Activated CD8-positive, alpha-beta T cell treated with anti-CD3 and anti-CD28 coated beads, Interleukin-2, amount 10 ng/mL, durations not matched to agents 7 days and 5 days (primary cell): ENCODE measurements at regions not wholly inside any gene's neighbourhood (a gene's known extent, or its start where the extent isn't known, plus 50 kb on each side); places are given as distances from the start of the nearest gene placed in this dataset.

Source experiments
- ATAC-seq: fragments of 150-1000 bp; cut with Tn5 transposase; one replicate; pipeline ENCODE4 v1.10.0; 2021; ENCODE audit warnings: moderate library complexity
- CTCF ChIA-PET: fragments of 350-600 bp; sonication (Branson Sonifier 250); formaldehyde crosslinking; loops from one replicate; lab custom pipeline; 2021; ENCODE audit warnings: antibody characterized with exemption; lab: Charles Lee
- POLR2A ChIA-PET: fragments of 350-600 bp; sonication (Branson Sonifier 250); formaldehyde crosslinking; loops from one replicate; lab custom pipeline; 2021; ENCODE audit warnings: antibody characterized with exemption; lab: Charles Lee
- DNase-seq: peaks from one replicate; pipeline ENCODE4 v3.0.0-alpha.2; 2020
- H3K27ac Mint-ChIP-seq: one replicate; pipeline ENCODE4 v1.8.0; 2021; ENCODE audit warnings: mild to moderate bottlenecking, mixed read lengths
- H3K27me3 Mint-ChIP-seq: one replicate; pipeline ENCODE4 v1.8.0; 2021; ENCODE audit warnings: low read depth, mixed read lengths
- H3K36me3 Mint-ChIP-seq: one replicate; pipeline ENCODE4 v1.8.0; 2021; ENCODE audit warnings: low read depth, mixed read lengths
- H3K4me1 Mint-ChIP-seq: one replicate; pipeline ENCODE4 v1.8.0; 2021; ENCODE audit warnings: low read depth, mixed read lengths
- H3K4me3 Mint-ChIP-seq: one replicate; pipeline ENCODE4 v1.8.0; 2021; ENCODE audit warnings: mild to moderate bottlenecking, mixed read lengths
- H3K9me3 Mint-ChIP-seq: one replicate; pipeline ENCODE4 v1.8.0; 2022; ENCODE audit warnings: mixed read lengths; ENCODE audit not compliant: insufficient read depth

DNA sequence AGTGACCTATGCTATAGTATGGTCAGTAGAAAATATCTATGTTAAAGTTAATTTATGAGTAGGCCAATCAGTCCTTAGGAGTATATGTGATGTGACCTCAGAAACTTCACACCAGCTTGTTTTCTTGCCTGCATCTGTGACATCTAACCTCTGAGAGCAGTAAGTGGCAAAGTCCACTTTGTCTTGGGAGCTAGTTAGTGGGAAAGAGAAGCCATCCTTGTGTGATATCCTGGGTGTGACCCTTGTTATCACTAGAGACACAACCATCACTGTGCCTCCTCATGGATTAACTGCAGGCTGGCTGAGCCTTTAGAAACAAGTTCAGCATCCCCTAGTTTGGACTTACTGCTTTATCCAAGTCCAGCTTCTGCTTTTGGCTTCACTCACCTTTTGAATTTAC is 170.6 kb upstream of the STXBP6 start:
- ATAC-seq (no peak), DNase-seq (no peak)
- Mint-ChIP-seq H3K4me3 (no peak overlapping the region), H3K4me1 (no peaks in the 10 kb centered on the region), H3K36me3 (no peaks in the 10 kb centered on the region), H3K27ac (no peak overlapping the region), H3K27me3 (no peaks in the 10 kb centered on the region), H3K9me3 (no peaks in the 10 kb centered on the region)
- ChIA-PET POLR2A (no interaction called here), CTCF (no interaction called here)

DNA sequence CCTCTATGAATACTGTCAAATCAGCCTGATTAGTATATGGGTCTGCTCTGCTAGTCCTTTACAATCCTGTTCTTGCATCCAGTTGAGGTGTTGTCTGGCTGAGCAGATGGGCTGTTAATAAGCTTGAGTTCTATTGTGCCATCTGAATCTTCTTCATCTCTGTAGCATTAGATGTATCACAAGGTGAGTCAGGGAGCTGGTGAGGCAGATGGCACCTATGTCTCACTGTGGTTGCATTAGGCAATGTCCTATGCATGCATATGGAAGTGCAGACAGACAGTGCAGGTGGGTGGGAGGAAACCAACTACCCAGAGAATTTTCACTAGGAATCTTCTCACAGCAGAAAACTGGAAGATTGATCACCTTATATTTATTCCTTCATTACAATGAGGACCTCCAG is 165.7 kb upstream of the STXBP6 start:
- H3K9me3 Mint-ChIP-seq = no peaks in the 10 kb centered on the region
- H3K4me3 Mint-ChIP-seq = no peak overlapping the region
- no peaks in the 10 kb centered on the region for H3K4me1 Mint-ChIP-seq
- H3K27ac Mint-ChIP-seq = no peak overlapping the region
- POLR2A ChIA-PET = no interaction called here
- CTCF ChIA-PET = no interaction called here
- DNase-seq = no peak
- H3K36me3 Mint-ChIP-seq = no peaks in the 10 kb centered on the region
- H3K27me3 Mint-ChIP-seq = no peaks in the 10 kb centered on the region
- ATAC-seq = no peak

DNA sequence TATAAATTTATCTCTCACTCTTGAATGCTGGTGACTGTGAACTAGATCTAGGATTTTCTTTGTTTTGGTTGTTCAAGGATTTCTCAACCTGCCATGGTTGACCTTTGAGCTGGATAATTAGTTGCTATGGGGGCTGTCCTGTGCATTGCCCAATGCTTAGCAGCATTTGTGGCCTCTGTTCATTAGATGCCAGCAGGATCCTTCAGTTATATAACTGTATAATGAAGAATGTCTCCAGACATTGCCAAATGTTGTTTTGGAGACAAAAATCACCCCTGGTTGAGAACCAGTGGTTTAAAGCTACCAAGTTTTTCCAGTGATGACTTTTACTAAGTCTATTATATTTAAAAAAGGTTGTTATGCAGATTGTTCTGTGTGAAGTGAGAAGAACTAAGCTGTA is 147.9 kb upstream of the STXBP6 start:
- DNase-seq (no peak), ATAC-seq (no peak)
- H3K4me3 Mint-ChIP-seq = no peak overlapping the region
- no peaks in the 10 kb centered on the region for H3K36me3 Mint-ChIP-seq
- H3K4me1 Mint-ChIP-seq = no peaks in the 10 kb centered on the region
- CTCF ChIA-PET = no interaction called here
- H3K9me3 Mint-ChIP-seq = no peaks in the 10 kb centered on the region
- H3K27me3 Mint-ChIP-seq = no peaks in the 10 kb centered on the region
- no peak overlapping the region for H3K27ac Mint-ChIP-seq
- POLR2A ChIA-PET = no interaction called here

DNA sequence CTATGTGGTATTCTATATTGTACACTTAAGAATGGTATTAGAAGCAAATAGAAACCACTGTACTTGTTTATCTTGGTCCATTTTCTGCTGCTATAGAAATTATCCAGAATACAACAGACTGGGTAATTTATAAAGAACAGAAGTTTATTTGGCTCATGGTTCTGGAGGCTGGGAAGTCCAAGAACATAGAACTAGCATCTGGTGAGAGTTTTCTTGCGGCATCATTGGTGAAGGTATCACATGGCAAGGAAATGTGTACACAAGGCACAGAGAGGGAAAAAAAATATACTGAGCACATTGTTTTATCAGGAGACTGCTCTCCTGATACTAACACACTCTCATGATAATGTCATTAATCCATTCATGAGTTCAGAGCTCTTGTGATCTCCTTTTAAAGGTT is 130.3 kb upstream of the STXBP6 start:
- CTCF ChIA-PET = no interaction called here
- no peak for ATAC-seq
- no peaks in the 10 kb centered on the region for H3K36me3 Mint-ChIP-seq
- POLR2A ChIA-PET = no interaction called here
- no peak overlapping the region for H3K27ac Mint-ChIP-seq
- no peak for DNase-seq
- H3K4me3 Mint-ChIP-seq = no peak overlapping the region
- H3K27me3 Mint-ChIP-seq = no peaks in the 10 kb centered on the region
- H3K9me3 Mint-ChIP-seq = no peaks in the 10 kb centered on the region
- H3K4me1 Mint-ChIP-seq = no peaks in the 10 kb centered on the region

DNA sequence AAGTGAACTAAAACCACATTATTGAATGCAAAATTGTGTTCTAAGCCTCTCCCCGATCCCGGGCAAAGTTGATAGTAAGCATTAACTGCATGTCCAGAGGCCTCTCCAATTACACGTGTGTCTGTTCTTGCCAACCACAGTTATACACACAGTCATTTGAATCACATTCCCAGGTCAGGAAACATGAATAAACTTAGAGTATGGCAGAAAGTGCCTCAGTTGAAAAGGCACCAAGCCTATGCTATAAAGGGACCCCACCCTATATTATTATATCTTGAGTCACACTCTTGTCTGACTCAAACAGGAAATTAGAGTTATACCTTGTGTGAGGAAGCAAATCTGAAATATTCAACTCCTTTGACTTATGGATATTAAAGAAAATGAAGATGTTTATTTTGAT is 128.3 kb upstream of the STXBP6 start:
- DNase-seq (no peak), ATAC-seq (no peak)
- Mint-ChIP-seq H3K4me1 (no peaks in the 10 kb centered on the region), H3K4me3 (no peak overlapping the region), H3K27me3 (no peaks in the 10 kb centered on the region), H3K36me3 (no peaks in the 10 kb centered on the region), H3K9me3 (no peaks in the 10 kb centered on the region), H3K27ac (no peak overlapping the region)
- CTCF ChIA-PET = no interaction called here
- POLR2A ChIA-PET = no interaction called here

DNA sequence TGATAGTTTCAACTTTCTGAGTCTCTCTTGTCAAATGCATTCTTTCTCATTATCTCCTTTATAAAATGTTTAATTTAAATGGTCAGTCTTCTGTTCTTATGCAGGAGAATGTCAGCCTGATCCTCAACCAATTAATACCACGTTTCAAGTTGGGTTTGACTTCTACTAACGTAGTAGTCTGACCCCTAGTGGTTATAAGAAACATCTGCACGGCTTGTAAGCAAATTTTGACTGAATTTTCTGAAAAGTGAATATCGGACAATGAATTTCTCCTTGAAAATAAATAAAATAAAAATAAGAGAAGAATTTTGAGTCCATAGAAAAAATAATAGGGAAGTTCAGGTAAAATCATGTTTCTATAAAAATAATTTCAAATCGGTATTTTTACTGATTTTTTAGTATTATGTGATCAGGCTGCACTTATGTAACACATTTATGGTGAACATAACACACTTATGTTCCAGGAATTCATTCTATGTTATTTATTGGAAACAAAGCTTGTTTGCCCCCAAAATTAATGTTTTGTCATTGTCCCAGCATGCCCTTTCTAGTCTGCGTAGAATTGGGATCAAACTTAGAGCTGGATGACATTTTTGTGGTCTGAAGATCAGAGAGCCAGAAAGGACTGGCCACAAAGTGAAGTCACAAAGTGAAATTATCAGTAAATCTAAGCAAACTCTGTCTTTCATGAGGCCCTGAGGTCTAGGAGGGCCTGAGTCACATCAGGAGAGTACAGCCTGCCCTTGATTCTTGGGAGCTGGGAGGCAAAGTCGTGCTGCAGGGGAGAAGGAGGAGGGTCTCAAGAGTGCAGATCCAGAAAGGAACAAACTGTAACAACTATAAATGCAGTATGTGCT is 101.2 kb upstream of the STXBP6 start:
- Mint-ChIP-seq H3K36me3 (no peaks in the 10 kb centered on the region), H3K4me3 (no peak overlapping the region), H3K27ac (no peak overlapping the region), H3K27me3 (peaks cover 11% of the 10 kb centered on the region), H3K4me1 (no peaks in the 10 kb centered on the region), H3K9me3 (no peaks in the 10 kb centered on the region)
- POLR2A ChIA-PET = no interaction called here
- ATAC-seq = no peak
- no peak for DNase-seq
- CTCF ChIA-PET = interaction anchor here (0.7 kb wide), 1 partner anchor 441 kb away, joined by 9 read pairs; no protein-coding TSS in a partner anchor

DNA sequence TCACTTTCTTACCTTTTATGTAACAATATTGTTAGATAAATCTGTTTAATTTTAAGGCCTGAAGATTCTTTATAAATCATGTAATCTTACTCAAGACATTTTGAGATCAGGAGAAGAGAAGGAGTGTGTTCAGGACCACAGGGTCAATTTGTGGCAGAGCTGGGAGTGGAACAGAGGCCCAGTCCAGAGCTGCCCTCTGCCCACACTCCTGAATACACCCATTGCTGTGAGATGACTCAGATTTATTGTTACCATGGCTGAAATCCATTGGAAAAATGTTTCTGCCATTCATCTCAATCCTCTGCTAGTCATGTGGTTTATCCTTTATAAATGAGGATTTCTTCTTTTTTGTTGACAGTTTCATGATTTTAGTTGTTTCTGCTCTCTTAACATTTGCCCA is 100.5 kb upstream of the STXBP6 start:
- ChIA-PET CTCF (no interaction called here), POLR2A (no interaction called here)
- H3K4me3 Mint-ChIP-seq = no peak overlapping the region
- H3K36me3 Mint-ChIP-seq = no peaks in the 10 kb centered on the region
- no peak for ATAC-seq
- no peak overlapping the region for H3K27ac Mint-ChIP-seq
- H3K27me3 Mint-ChIP-seq = peaks cover 11% of the 10 kb centered on the region
- no peak for DNase-seq
- H3K9me3 Mint-ChIP-seq = no peaks in the 10 kb centered on the region
- no peaks in the 10 kb centered on the region for H3K4me1 Mint-ChIP-seq

DNA sequence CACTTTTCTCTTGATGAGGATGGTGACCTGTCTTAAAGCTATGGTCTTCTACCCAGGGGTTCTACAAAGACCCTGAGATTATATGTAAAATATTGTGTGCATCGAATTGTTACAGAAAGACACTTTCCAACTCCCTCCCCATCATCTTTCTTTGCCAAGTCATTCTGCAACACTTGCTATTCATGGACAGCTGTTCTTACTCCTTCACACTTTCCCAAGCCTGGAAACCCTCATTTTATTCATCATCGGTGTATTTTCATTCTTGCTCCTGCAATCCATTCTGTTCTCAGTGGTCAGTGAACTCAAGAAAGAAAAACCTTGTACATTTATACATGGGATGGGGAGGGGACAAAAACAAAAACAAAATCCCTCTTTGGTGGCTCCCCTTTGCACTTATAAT is 90.5 kb upstream of the STXBP6 start:
- no peaks in the 10 kb centered on the region for H3K27me3 Mint-ChIP-seq
- ChIA-PET CTCF (no interaction called here), POLR2A (no interaction called here)
- H3K4me1 Mint-ChIP-seq = no peaks in the 10 kb centered on the region
- H3K36me3 Mint-ChIP-seq = no peaks in the 10 kb centered on the region
- no peak for ATAC-seq
- H3K27ac Mint-ChIP-seq = no peak overlapping the region
- H3K9me3 Mint-ChIP-seq = no peaks in the 10 kb centered on the region
- no peak overlapping the region for H3K4me3 Mint-ChIP-seq
- no peak for DNase-seq

DNA sequence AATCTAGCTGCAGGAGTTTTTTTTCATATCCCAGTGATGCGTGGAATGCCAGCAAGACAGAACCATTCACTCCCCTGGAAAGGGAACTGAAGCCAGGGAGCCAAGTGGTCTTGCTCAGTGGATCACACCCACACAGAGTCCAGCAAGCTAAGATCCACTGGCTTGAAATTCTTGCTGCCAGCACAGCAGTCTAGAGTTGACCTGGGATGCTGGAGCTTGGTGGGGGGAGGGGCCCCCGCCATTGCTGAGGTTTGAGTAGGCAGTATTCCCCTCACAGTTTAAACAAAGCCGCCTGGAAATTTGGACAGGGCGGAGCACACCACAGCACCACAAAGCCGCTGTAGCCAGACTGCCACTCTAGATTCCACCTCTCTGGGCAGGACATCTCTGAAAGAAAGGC is 86.9 kb upstream of the STXBP6 start:
- ChIA-PET POLR2A (no interaction called here), CTCF (no interaction called here)
- no peak overlapping the region for H3K4me3 Mint-ChIP-seq
- H3K36me3 Mint-ChIP-seq = no peaks in the 10 kb centered on the region
- H3K9me3 Mint-ChIP-seq = no peaks in the 10 kb centered on the region
- H3K27ac Mint-ChIP-seq = no peak overlapping the region
- H3K4me1 Mint-ChIP-seq = no peaks in the 10 kb centered on the region
- DNase-seq (no peak), ATAC-seq (no peak)
- peaks cover 9% of the 10 kb centered on the region for H3K27me3 Mint-ChIP-seq

DNA sequence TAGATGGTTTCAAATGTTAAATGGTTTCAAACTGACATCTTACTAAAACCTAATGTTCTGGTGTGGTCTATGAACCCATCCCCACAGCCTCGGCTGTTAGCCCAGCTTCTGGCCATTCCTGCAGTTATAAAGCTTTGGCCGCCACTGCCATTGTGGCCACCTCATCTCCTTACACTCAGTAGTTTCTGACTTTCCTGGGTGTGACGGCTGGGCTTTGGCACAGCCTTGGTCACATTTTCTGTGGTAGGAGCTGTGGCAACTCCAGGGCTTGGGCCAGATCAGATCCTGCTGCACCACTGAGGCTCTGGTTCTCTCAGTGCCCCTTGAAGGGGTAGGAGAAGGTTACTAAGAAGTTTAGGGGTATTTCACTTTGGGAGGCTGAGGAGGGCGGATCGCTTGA is 84.2 kb upstream of the STXBP6 start:
- ATAC-seq (no peak), DNase-seq (no peak)
- ChIA-PET POLR2A (no interaction called here), CTCF (interaction anchor here (1.0 to 3.7 kb wide), 6 partner anchors 15 to 444 kb away, joined by 3 to 34 read pairs (median 4); no protein-coding TSS in a partner anchor)
- H3K36me3 Mint-ChIP-seq = no peaks in the 10 kb centered on the region
- H3K27ac Mint-ChIP-seq = no peak overlapping the region
- no peaks in the 10 kb centered on the region for H3K9me3 Mint-ChIP-seq
- H3K27me3 Mint-ChIP-seq = peaks cover 15% of the 10 kb centered on the region
- H3K4me3 Mint-ChIP-seq = no peak overlapping the region
- H3K4me1 Mint-ChIP-seq = no peaks in the 10 kb centered on the region

DNA sequence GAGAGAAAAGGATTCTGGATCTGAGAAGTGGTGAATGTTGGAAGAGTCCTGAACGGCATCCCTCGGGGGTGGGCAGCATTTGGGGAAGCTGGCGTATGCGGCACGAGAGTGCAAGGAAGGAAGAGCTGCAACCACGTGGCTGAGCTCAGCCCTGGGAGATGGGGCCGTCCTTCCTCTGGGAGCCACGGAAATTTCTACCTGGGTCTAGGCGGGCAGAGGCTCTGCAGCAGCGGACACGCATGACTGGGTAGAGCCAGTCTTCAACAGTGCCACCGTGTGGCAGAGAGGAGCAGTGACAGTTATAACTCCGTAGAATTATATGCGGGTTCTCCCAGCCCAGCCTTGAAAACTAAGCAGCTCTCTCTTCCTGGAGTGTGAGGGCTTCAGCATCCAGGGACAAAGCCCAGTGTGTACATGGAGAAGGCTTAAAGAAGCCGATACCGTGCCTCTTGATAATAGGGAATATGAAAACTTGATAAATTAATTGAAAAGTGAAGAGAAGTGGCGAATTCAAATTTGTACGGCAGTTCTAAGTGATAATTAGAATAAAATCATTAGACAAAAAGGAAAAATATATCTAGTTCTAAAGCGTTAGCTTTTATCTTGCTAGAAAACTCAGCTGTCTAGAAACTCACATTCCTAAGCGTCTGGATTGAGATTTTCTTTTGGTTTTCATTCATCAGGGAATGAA is 82.9 kb upstream of the STXBP6 start:
- no peaks in the 10 kb centered on the region for H3K9me3 Mint-ChIP-seq
- no peak overlapping the region for H3K27ac Mint-ChIP-seq
- ChIA-PET POLR2A (no interaction called here), CTCF (interaction anchor here (0.7 to 3.7 kb wide), 19 partner anchors 10 to 651 kb away, joined by 3 to 34 read pairs (median 4); no protein-coding TSS in a partner anchor)
- no peak overlapping the region for H3K4me3 Mint-ChIP-seq
- no peaks in the 10 kb centered on the region for H3K36me3 Mint-ChIP-seq
- peak; percentile 63 for DNase-seq
- peak; percentile 90 for ATAC-seq
- peaks cover 15% of the 10 kb centered on the region for H3K27me3 Mint-ChIP-seq
- no peaks in the 10 kb centered on the region for H3K4me1 Mint-ChIP-seq

DNA sequence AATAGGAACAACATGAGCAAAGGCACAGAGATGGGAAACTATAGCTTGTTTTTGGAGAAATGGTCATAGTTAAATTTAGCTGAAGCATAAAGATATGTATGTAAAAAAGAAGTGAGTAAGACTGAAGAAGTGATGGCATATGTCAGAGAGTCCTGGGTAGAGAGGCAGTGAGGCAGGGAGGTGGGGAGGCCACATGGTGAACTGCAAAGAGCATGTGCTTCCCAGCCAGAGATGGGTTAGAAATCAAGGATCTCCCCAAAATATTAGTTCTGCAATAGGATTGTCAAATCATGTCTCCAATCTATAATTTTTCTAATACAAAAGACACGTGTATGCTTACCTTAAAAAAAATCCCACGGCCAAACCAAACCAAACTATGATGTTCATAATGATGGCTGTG is 82.1 kb upstream of the STXBP6 start:
- H3K4me1 Mint-ChIP-seq = no peaks in the 10 kb centered on the region
- no peak overlapping the region for H3K27ac Mint-ChIP-seq
- POLR2A ChIA-PET = no interaction called here
- CTCF ChIA-PET = interaction anchor here (0.9 to 3.7 kb wide), 15 partner anchors 11 to 798 kb away, joined by 3 to 34 read pairs (median 4); no protein-coding TSS in a partner anchor
- no peaks in the 10 kb centered on the region for H3K9me3 Mint-ChIP-seq
- DNase-seq (no peak), ATAC-seq (no peak)
- no peak overlapping the region for H3K4me3 Mint-ChIP-seq
- H3K27me3 Mint-ChIP-seq = peaks cover 15% of the 10 kb centered on the region
- H3K36me3 Mint-ChIP-seq = no peaks in the 10 kb centered on the region
